ENCODE measurements at regions not wholly inside any gene's neighbourhood (a gene's known extent, or its start where the extent isn't known, plus 50 kb on each side); places are given as distances from the start of the nearest gene placed in this dataset.

DNA sequence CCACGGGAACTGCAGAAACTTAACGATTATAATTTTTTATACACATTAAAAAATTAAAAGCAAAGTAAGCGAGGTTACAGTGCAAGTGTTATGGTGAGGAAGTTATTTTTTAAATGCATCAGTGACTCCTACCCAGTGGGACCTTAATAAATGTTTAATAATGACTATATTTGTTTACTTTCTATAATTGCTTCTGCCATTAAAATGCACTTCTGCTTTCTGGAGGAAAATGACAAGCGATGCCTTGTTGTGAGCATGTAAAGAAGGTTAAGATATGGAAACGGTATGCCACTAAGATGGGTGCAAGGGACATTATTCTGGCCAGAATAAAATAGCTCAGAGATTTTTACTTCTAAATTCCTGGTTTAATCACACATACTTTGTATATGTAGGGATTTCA, 252.1 kb downstream of the CDH11 start:
- intact Hi-C loops (cut with micrococcal nuclease; ENCODE audit: unreplicated experiment) (no loop called here), in situ Hi-C loops (cut with MboI) (no loop called here)
- POLR2A ChIA-PET = interaction anchor here (0.6 kb wide), 1 partner anchor 71 kb away, joined by 3 read pairs; no protein-coding TSS in a partner anchor
- Histone ChIP-seq H4K20me1 (ENCODE audit: control insufficient read depth, insufficient read depth) (no peaks in the 10 kb centered on the region), H3K36me3 (ENCODE audit: control insufficient read depth in 2 of 2, insufficient read depth in 2 of 2, low read length in 1 of 2) (no peaks in the 10 kb centered on the region), H3K27ac (ENCODE audit: control insufficient read depth, insufficient read depth) (no peak overlapping the region), H2AFZ (ENCODE audit: control insufficient read depth, low read depth, low read length) (no peak overlapping the region), H3K27me3 (replicated peaks in 1 of 2; ENCODE audit: control insufficient read depth in 2 of 2, insufficient read depth in 2 of 2, low read length in 1 of 2) (no peaks in the 10 kb centered on the region), H3K9ac (ENCODE audit: control insufficient read depth, insufficient read depth, low read length) (no peak overlapping the region), H3K79me2 (ENCODE audit: control insufficient read depth, insufficient read depth, low read length) (no peaks in the 10 kb centered on the region), H3K4me2 (ENCODE audit: control insufficient read depth, insufficient read depth) (no peak overlapping the region), H3K4me3 (no peak overlapping the region), H3K9me3 (replicated peaks; ENCODE audit: control insufficient read depth, insufficient read depth, low read length) (no peaks in the 10 kb centered on the region), H3K4me1 (ENCODE audit: control insufficient read depth, insufficient read depth, low read length) (no peaks in the 10 kb centered on the region)
- RAD21 ChIA-PET (ENCODE audit: unreplicated experiment) = no interaction called here
- FAIRE-seq (no peak), ATAC-seq (no peak), DNase-seq (ENCODE audit: low read depth, low spot score) (no peak)
- TF ChIP-seq MEF2A (IDR thresholded peaks at IDR 0.05; ENCODE audit: insufficient read depth, low read depth, low read length) (no peak), NFXL1 (IDR thresholded peaks at IDR 0.05; ENCODE audit: borderline replicate concordance) (no peak), STAT1 (conservative IDR thresholded peaks at IDR 0.05) (no peak), FOXK2 (IDR thresholded peaks at IDR 0.05) (no peak), LARP7 (IDR thresholded peaks at IDR 0.05) (no peak), NBN (IDR thresholded peaks at IDR 0.05) (no peak), MTA2 (IDR thresholded peaks at IDR 0.05; ENCODE audit: low read depth) (no peak), ZNF207 (IDR thresholded peaks at IDR 0.05; ENCODE audit: borderline replicate concordance) (no peak), MYC (IDR thresholded peaks at IDR 0.05; ENCODE audit: insufficient read depth, insufficient read length, insufficient replicate concordance, low read length, severe bottlenecking) (no peak), GABPA (IDR thresholded peaks at IDR 0.05; ENCODE audit: low read depth) (no peak), NR2F1 (conservative IDR thresholded peaks at IDR 0.05) (no peak), SMARCA5 (IDR thresholded peaks at IDR 0.05) (no peak)
- TF ChIP-seq, protein P1, sequence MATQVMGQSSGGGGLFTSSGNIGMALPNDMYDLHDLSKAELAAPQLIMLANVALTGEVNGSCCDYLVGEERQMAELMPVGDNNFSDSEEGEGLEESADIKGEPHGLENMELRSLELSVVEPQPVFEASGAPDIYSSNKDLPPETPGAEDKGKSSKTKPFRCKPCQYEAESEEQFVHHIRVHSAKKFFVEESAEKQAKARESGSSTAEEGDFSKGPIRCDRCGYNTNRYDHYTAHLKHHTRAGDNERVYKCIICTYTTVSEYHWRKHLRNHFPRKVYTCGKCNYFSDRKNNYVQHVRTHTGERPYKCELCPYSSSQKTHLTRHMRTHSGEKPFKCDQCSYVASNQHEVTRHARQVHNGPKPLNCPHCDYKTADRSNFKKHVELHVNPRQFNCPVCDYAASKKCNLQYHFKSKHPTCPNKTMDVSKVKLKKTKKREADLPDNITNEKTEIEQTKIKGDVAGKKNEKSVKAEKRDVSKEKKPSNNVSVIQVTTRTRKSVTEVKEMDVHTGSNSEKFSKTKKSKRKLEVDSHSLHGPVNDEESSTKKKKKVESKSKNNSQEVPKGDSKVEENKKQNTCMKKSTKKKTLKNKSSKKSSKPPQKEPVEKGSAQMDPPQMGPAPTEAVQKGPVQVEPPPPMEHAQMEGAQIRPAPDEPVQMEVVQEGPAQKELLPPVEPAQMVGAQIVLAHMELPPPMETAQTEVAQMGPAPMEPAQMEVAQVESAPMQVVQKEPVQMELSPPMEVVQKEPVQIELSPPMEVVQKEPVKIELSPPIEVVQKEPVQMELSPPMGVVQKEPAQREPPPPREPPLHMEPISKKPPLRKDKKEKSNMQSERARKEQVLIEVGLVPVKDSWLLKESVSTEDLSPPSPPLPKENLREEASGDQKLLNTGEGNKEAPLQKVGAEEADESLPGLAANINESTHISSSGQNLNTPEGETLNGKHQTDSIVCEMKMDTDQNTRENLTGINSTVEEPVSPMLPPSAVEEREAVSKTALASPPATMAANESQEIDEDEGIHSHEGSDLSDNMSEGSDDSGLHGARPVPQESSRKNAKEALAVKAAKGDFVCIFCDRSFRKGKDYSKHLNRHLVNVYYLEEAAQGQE (IDR thresholded peaks at IDR 0.05; ENCODE audit: low read depth, low read length) = no peak
- TF ChIP-seq, protein P2, sequence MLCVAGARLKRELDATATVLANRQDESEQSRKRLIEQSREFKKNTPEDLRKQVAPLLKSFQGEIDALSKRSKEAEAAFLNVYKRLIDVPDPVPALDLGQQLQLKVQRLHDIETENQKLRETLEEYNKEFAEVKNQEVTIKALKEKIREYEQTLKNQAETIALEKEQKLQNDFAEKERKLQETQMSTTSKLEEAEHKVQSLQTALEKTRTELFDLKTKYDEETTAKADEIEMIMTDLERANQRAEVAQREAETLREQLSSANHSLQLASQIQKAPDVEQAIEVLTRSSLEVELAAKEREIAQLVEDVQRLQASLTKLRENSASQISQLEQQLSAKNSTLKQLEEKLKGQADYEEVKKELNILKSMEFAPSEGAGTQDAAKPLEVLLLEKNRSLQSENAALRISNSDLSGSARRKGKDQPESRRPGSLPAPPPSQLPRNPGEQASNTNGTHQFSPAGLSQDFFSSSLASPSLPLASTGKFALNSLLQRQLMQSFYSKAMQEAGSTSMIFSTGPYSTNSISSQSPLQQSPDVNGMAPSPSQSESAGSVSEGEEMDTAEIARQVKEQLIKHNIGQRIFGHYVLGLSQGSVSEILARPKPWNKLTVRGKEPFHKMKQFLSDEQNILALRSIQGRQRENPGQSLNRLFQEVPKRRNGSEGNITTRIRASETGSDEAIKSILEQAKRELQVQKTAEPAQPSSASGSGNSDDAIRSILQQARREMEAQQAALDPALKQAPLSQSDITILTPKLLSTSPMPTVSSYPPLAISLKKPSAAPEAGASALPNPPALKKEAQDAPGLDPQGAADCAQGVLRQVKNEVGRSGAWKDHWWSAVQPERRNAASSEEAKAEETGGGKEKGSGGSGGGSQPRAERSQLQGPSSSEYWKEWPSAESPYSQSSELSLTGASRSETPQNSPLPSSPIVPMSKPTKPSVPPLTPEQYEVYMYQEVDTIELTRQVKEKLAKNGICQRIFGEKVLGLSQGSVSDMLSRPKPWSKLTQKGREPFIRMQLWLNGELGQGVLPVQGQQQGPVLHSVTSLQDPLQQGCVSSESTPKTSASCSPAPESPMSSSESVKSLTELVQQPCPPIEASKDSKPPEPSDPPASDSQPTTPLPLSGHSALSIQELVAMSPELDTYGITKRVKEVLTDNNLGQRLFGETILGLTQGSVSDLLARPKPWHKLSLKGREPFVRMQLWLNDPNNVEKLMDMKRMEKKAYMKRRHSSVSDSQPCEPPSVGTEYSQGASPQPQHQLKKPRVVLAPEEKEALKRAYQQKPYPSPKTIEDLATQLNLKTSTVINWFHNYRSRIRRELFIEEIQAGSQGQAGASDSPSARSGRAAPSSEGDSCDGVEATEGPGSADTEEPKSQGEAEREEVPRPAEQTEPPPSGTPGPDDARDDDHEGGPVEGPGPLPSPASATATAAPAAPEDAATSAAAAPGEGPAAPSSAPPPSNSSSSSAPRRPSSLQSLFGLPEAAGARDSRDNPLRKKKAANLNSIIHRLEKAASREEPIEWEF (IDR thresholded peaks at IDR 0.05; ENCODE audit: insufficient replicate concordance, low read depth, low read length) = no peak
- SMC1A ChIA-PET (ENCODE audit: uncharacterized antibody, unreplicated experiment) = interaction anchor here (1.6 kb wide), 1 partner anchor 12 kb away, joined by 3 read pairs; no protein-coding TSS in a partner anchor
- 5% methylated on average over 5 of the region's 5 CpGs for WGBS (ENCODE audit: insufficient coverage, insufficient replicate concordance, low lambda C conversion rate, missing lambda C conversion rate)
- CTCF ChIA-PET = interaction anchor here (0.6 kb wide), 1 partner anchor 9 kb away, joined by 3 read pairs; no protein-coding TSS in a partner anchor
- no TSS peak for BruUV-seq (replicated peaks)
